Activated T-helper 9 cell treated with anti-CD3 and anti-CD28 coated beads, Interleukin-2, amount 50 U/mL, for 16 hours (primary cell): ENCODE measurements at regions not wholly inside any gene's neighbourhood (a gene's known extent, or its start where the extent isn't known, plus 50 kb on each side); places are given as distances from the start of the nearest gene placed in this dataset.

Experiments used
- DNase-seq: peaks from one replicate; pipeline ENCODE4 v3.0.0-alpha.2; 2020; ENCODE audit warnings: low read depth

- no peak for DNase-seq
Observed at GRCh38 chr2:106629981-106630380, 142.8 kb downstream of the CD8B2 start.

- no peak for DNase-seq
Observed at GRCh38 chr2:106631281-106631680, 144.1 kb downstream of the CD8B2 start.

GRCh38 chr2:106638043-106638442 lies 150.9 kb downstream of the CD8B2 start:
- no peak for DNase-seq

DNA sequence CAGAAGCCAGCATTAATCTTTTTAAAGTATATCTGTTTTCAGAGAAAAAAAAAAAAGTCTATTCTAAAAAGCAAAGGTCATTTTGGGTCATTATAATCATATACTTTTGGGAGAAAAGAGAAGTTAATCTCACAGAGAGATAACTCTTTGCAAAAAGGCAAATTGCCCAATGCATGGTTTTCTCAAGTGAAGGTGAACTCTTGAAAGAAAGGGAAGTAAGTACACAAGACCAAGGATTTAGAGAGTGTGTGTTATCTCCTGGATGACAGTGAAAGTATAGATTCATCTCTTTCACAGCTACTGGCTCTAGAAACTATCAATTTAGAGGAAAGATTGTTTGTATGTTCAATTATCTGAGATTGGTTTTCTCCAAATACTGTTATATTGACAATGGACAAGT lies 151.4 kb downstream of the CD8B2 start:
- DNase-seq: no peak

DNA sequence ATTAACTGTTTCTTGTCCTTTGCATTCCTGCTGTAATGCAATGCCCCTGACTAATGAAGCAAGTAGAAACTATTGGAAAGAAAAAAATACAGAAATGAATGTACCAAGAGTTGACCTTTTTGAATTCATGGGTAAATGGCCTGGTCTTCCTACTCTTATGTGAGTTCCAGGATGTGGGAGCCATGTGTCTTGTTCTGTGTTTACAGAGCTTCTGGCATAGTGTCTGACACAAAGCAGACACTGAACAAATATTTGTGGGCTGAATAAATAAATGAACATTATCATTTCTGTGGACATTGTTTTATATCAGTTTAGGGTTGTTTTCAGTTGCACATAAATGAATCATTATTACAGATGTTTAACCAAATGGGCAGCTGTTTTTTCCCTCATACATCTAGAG lies 155.5 kb downstream of the CD8B2 start:
- DNase-seq: no peak

GRCh38 chr2:106644623-106645022 lies 157.5 kb downstream of the CD8B2 start:
- no peak for DNase-seq

- no peak for DNase-seq
Observed at GRCh38 chr2:106646605-106647004, 159.4 kb downstream of the CD8B2 start.

DNA sequence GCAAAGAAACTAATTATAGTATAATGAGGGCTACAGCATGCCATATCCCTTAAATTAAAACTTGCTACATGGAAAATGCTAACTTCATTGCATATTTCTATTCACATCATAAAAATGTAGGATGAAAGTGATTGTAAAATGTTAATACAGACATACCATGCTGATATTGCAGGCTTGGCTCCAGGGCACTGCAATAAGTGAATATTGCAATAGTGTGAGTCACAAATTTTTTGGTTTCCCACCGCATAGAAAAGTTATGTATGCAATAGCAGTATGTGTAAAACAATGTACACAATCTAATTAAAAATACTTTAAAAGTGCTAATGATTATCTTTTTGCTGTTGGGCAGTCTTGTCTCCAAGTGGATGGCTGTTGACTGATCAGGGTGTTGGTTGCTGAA lies 162.1 kb downstream of the CD8B2 start:
- no peak for DNase-seq

DNA sequence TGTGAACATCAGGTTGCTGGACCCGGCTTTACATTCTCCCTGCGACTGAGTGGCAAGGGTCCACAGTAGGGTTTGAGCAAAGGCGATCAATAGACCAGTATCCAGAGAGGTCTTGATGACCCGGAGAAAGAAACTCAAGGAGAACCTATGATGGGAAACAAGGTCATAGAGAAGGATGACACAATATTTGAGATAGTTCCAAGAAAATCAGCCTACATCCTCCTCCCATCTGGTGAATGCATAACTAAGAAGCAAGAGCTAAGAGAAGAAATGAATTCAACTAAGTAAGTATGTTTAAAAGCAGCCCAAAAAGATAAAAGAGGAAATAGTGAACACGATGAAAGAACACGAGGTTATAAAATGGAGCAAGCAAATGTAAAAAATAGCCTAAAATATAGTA lies 166.3 kb downstream of the CD8B2 start:
- DNase-seq: no peak

DNA sequence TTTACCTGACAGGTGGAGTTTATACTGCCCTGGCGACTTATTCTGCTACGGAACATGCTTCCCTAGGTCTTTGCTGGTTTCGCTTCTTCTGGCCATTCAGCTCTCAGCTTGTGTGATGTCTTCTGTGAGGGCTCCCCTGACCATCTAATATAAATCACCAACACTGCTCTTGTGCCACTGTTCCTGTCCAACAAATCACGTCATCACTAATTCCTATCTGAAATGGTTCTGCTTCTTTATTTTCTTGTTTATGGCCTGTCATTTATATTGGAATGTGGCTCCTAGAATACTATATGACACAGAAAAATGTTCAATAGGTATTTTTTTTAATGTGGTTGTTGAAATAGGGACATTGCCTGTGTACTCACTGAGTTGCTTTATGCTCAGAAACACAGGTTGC lies 171.5 kb downstream of the CD8B2 start:
- DNase-seq: no peak

- DNase-seq: no peak
Observed at GRCh38 chr2:106664669-106665068, 177.5 kb downstream of the CD8B2 start.

GRCh38 chr2:106667478-106668070 lies 180.4 kb downstream of the CD8B2 start:
- no peak for DNase-seq

DNA sequence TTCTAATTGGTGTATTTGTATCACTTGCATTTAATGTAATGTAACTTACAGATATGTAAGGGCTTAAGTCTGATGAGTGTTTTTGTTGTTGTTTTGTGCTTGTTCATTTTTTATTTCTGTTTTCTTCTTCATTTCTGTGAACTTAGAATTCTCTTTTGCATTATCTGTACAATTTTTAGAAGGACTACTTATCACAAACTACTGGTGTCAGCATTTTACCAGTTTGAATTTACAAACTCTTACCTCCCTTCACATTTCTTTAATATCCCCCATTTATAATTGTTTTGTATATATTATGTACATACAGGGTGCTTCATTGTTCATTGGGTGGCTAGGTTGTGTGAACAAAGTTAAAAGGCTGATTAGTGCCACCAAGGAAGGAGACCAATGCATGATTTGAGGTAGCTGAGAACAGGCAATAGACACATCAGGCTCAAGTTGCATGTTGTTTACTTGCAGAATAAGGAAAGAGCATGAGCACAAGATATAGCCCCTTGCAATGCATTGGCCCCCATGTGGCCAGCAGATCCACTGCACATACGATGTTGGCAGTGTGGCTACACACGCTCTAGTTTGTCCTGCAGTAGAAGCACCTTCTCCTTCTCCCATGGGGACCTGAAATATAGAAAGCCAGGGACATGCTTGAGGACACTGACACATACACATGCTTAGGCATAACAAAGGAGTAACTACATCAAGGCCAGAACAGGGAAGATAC lies 198.2 kb downstream of the CD8B2 start:
- no peak for DNase-seq

- DNase-seq: no peak
Observed at GRCh38 chr2:106686814-106687213, 199.2 kb downstream of the ST6GAL2 start.

DNA sequence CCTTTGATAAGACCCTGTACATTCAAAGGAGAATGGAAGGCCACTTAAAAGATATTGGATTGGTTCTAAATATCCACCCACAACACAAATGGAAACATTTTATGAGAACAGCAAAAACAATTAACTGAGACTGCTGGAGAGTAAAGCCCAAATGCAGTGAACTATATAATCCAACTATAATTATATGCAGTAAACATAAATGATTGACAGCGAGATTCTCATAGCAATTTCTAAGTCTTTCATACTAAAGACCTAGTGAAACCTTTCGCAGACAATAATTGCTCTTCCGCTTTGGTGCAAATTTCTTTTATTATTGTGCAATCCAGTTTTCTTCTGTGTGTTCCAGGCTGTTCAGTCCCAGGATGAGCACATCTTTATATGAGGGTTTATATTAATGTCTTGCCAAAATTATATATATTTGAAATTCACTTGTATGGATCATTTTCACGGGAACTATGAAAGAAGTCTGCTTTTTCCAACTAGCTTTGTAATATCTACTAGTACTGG lies 190.9 kb downstream of the ST6GAL2 start:
- no peak for DNase-seq

- no peak for DNase-seq
Observed at GRCh38 chr2:106695919-106696318, 190.0 kb downstream of the ST6GAL2 start.

DNA sequence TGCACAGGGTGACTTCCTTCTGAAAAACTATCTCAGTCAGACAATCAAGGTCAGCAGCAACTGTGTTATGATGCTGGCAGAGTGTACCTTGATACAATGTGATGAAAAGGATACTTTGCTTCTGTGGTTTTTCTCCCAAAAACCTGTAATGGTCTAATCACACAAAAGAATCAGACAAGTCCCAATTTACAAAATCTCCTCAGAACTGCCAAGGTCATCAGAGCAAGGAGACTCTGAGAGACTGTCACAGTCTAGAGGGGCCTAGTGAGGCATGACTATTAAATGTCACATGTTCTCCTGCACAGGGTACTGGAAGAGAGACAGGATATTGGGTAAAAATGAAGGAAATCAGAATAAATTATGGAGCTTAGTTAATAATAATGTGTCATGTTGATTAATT lies 185.4 kb downstream of the ST6GAL2 start:
- no peak for DNase-seq

GRCh38 chr2:106701203-106702022 lies 184.6 kb downstream of the ST6GAL2 start:
- DNase-seq: no peak

DNA sequence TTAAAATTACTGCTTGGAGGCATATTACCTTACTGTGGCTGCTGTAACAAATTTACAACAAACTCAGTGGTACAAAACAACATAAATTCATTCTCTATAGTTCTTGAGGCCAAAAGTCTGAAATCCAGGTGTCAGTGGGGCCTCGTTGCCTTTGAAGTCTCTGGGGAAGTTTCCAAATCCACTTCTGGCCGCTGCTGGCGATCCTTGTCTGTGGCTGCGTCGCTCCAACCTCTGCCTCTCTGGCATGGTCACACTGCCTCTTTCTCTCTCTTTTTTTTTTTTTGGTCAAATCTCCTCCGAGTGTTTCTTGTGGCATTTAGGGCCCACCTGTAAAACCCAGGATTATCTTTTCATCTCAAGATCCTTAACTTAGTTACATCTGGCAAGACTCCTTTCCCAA lies 182.8 kb downstream of the ST6GAL2 start:
- no peak for DNase-seq

DNA sequence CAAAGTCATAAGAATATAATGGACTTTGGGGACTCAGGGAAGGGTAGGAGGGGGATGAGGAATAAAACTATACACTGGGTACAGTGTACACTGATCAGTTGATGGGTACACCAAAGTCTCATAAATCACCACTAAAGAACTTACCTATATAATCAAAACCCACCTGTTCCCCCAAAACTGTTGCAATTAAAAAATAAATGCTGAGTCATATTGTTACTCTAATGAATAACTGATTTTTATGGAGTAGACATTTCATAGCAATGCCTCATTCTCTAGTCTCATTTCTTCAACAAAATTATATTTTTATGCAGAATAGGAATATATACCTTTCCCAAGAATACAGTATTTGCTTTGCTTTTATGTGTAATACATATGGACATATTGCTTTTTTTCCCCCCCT lies 181.2 kb downstream of the ST6GAL2 start:
- DNase-seq: no peak

DNA sequence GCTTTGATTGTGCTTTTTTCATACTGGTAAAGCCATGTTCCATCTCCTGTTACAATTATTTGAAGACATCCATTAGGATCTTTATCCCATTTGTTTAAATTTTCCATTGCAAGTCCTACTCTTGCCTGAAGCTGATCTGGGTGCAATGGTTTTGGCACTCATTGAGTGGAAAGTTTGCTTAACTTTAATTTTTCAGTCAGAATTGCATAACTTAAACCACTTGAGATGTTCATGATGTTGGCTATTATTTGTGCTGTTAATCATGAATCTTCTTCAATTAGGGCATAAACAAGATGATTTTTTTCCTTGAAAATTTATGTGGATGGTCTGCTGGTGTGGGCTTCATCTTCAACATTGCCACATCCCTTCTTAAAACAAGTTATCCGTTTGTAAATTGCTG lies 180.1 kb downstream of the ST6GAL2 start:
- DNase-seq: no peak

DNA sequence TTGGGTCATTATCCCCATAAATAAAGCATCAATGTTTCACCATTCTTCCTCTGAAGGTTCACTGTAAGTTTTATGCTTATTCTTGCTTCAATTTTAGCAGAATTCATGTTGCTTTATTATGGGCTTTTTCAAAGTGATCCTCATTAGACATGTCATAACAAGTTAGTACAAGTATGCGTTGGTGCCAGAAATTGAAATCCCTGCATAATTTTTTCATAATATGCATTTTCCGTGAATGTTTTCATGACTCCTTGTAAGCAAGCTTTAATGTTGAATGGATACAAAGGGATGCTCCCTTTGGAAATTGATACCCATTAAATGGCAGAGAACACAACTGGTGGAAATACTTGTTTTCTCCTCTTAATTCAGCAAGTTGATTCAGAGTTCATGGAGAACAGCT lies 179.7 kb downstream of the ST6GAL2 start:
- no peak for DNase-seq

DNA sequence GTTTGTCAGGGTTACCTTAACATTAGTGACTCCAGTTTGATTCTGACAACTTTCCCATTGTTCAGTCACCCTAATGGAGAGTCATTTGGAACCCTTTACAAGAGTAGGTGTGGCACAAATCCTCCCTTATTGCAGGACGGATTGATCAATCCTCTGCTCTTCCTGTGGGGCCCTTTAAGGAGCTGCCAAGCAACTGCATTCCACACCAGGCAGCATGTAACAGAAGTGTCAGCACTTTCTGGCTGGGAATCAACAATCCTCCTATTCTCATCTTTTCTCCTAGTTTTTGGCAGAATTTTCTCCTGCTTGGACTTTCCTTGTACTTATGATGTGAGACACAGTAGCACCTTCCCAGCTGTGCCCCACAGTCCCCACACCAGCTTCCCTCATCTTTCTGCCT lies 177.8 kb downstream of the ST6GAL2 start:
- DNase-seq: no peak
